ENCODE measurements at regions not wholly inside any gene's neighbourhood (a gene's known extent, or its start where the extent isn't known, plus 50 kb on each side); places are given as distances from the start of the nearest gene placed in this dataset.

DNA sequence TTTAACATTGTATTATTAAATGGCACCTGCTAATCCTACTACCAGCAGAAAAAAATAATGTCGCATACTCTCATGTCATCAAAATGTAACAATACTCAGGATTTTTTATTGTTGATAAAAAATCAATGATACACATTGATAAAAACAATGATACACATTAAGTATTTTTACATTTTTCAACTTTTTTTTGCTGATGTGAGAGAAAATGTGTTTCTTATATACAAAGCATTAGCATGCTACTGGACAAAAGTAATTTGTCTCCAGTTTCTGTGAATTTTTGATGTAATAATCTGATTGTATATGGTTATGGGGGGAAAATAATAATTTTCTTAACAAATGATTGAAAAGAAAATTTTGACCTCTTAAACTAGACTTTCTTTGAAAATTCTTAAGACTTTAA is 1256.6 kb upstream of the CNTN5 start:
- ChIA-PET RAD21 (ENCODE audit: unreplicated experiment) (no interaction called here), SMC1A (ENCODE audit: uncharacterized antibody, unreplicated experiment) (no interaction called here), POLR2A (no interaction called here), CTCF (no interaction called here)
- Histone ChIP-seq H3K27ac (ENCODE audit: control insufficient read depth, insufficient read depth) (no peak overlapping the region), H3K27me3 (replicated peaks in 1 of 2; ENCODE audit: control insufficient read depth in 2 of 2, insufficient read depth in 2 of 2, low read length in 1 of 2) (no peaks in the 10 kb centered on the region), H3K4me2 (ENCODE audit: control insufficient read depth, insufficient read depth) (no peak overlapping the region), H3K9ac (ENCODE audit: control insufficient read depth, insufficient read depth, low read length) (no peak overlapping the region), H3K79me2 (ENCODE audit: control insufficient read depth, insufficient read depth, low read length) (no peaks in the 10 kb centered on the region), H3K4me1 (ENCODE audit: control insufficient read depth, insufficient read depth, low read length) (no peaks in the 10 kb centered on the region), H3K36me3 (ENCODE audit: control insufficient read depth in 2 of 2, insufficient read depth in 2 of 2, low read length in 1 of 2) (no peaks in the 10 kb centered on the region), H4K20me1 (ENCODE audit: control insufficient read depth, insufficient read depth) (no peaks in the 10 kb centered on the region), H3K9me3 (replicated peaks; ENCODE audit: control insufficient read depth, insufficient read depth, low read length) (no peaks in the 10 kb centered on the region), H3K4me3 (no peak overlapping the region), H2AFZ (ENCODE audit: control insufficient read depth, low read depth, low read length) (no peak overlapping the region)
- in situ Hi-C loops (cut with MboI) (no loop called here), intact Hi-C loops (cut with micrococcal nuclease; ENCODE audit: unreplicated experiment) (no loop called here)
- DNase-seq (ENCODE audit: low read depth, low spot score) (no peak), FAIRE-seq (no peak), ATAC-seq (no peak)
- BruUV-seq (replicated peaks): no TSS peak
- TF ChIP-seq ZNF384 (IDR thresholded peaks at IDR 0.05; ENCODE audit: borderline replicate concordance, low read depth, low read length): no peak
- TF ChIP-seq HDAC6 (IDR thresholded peaks at IDR 0.05; ENCODE audit: unreplicated experiment): no peak
- no peak for TF ChIP-seq POLR2A (IDR thresholded peaks at IDR 0.05; ENCODE audit: low read depth, low read length)
- no peak for TF ChIP-seq CBX3 (IDR thresholded peaks at IDR 0.05; ENCODE audit: borderline replicate concordance, low read depth)
- TF ChIP-seq GATAD2B (conservative IDR thresholded peaks at IDR 0.05; ENCODE audit: low read depth): no peak
- no peak for TF ChIP-seq E4F1 (IDR thresholded peaks at IDR 0.05; ENCODE audit: borderline replicate concordance, partially characterized antibody)
- TF ChIP-seq CHD1 (IDR thresholded peaks at IDR 0.05; ENCODE audit: low read depth, low read length): no peak
- TF ChIP-seq BCL11A (IDR thresholded peaks at IDR 0.05; ENCODE audit: low read depth, low read length): no peak
- 95% methylated on average over 1 of the region's 1 CpG for whole genome bisulfite sequencing (ENCODE audit: insufficient coverage, insufficient replicate concordance, low lambda C conversion rate, missing lambda C conversion rate)

All from GM12878 (cell line).